ENCODE measurements at regions not wholly inside any gene's neighbourhood (a gene's known extent, or its start where the extent isn't known, plus 50 kb on each side); places are given as distances from the start of the nearest gene placed in this dataset.
"Not testable (repeated sequence)": the region's sequence is repeated elsewhere in the genome, so short reads cannot be mapped to it uniquely, and the experiment has no call there.

DNA sequence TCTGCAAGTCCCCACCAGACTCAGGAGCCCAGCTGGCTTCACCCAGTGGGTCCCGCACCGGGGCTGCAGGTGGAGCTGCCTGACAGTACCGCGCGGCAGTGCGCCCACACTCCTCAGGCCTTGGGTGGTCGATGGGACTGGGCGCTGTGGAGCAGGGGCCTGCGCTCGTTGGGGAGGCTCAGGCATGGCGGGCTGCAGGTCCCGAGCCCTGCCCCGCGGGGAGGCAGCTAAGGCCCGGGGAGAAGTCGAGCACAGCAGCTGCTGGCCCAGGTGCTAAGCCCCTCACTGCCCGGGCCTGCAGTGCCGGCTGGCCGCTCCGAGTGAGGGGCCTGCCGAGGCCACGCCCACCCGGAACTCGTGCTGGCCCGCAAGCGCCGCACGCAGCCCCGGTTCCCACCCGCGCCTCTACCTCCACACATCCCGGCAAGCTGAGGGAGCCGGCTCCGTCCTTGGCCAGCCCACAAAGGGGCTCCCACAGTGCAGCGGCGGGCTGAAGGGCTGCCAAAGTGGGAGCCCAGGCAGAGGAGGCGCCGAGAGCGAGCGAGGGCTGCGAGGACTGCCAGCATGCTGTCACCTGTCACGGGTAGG, 2021.7 kb upstream of the LRRTM1 start:
- H3K27ac ChIP-seq (ENCODE audit: low read length); DNase-seq; H3K4me1 Mint-ChIP-seq; H3K27ac Mint-ChIP-seq; H3K4me3 ChIP-seq (ENCODE audit: control insufficient read depth in 1 of 2, extremely low read depth in 1 of 2, low read length in 1 of 2); H3K36me3 Mint-ChIP-seq; CTCF ChIA-PET; POLR2A ChIA-PET; H3K27me3 ChIP-seq (replicated peaks in 1 of 2; ENCODE audit: control insufficient read depth in 2 of 2, extremely low read depth in 1 of 2, insufficient read depth in 2 of 2, low read length in 1 of 2); H3K4me3 Mint-ChIP-seq; H3K27me3 Mint-ChIP-seq; ATAC-seq (replicated peaks in 1 of 4); H3K9me3 ChIP-seq; H3K4me1 ChIP-seq (ENCODE audit: control insufficient read depth in 1 of 2, extremely low read depth in 1 of 2, insufficient read depth in 2 of 2, low read length in 2 of 2); H3K36me3 ChIP-seq (ENCODE audit: control insufficient read depth in 2 of 2, extremely low read depth in 1 of 2, insufficient read depth in 1 of 2, low read length in 1 of 2): not testable (repeated sequence)
- WGBS (ENCODE audit: insufficient coverage): 93% methylated on average over 27 of the region's 42 CpGs
- H3K9me3 Mint-ChIP-seq: peaks cover 12 to 27% (median 15%) of the 10 kb centered on the region in 3 donors

- POLR2A ChIA-PET: no interaction called here
- no peak for ATAC-seq (replicated peaks in 1 of 4)
- no peak for DNase-seq
- Histone ChIP-seq H3K36me3 (ENCODE audit: control insufficient read depth in 2 of 2, extremely low read depth in 1 of 2, insufficient read depth in 1 of 2, low read length in 1 of 2) (no peaks in the 10 kb centered on the region), H3K4me1 (ENCODE audit: control insufficient read depth in 1 of 2, extremely low read depth in 1 of 2, insufficient read depth in 2 of 2, low read length in 2 of 2) (no peaks in the 10 kb centered on the region), H3K27me3 (replicated peaks in 1 of 2; ENCODE audit: control insufficient read depth in 2 of 2, extremely low read depth in 1 of 2, insufficient read depth in 2 of 2, low read length in 1 of 2) (no peaks in the 10 kb centered on the region), H3K9me3 (no peaks in the 10 kb centered on the region), H3K4me3 (ENCODE audit: control insufficient read depth in 1 of 2, extremely low read depth in 1 of 2, low read length in 1 of 2) (no peak overlapping the region), H3K27ac (ENCODE audit: low read length) (no peak overlapping the region)
- H3K9me3 Mint-ChIP-seq: peaks cover 4 to 19% (median 17%) of the 10 kb centered on the region in 3 donors
- no peaks in the 10 kb centered on the region for H3K27me3 Mint-ChIP-seq
- H3K27ac Mint-ChIP-seq: no peak overlapping the region
- H3K4me3 Mint-ChIP-seq: no peak overlapping the region
- no peaks in the 10 kb centered on the region for H3K36me3 Mint-ChIP-seq
- H3K4me1 Mint-ChIP-seq: no peaks in the 10 kb centered on the region
- CTCF ChIA-PET: no interaction called here
- WGBS (ENCODE audit: insufficient coverage): 60% methylated on average over 1 of the region's 3 CpGs
Measured at GRCh38 chr2:82320296-82320695, 2015.7 kb upstream of the LRRTM1 start.

GRCh38 chr2:82317012-82317411, 2012.5 kb upstream of the LRRTM1 start:
- no peaks in the 10 kb centered on the region for H3K4me1 ChIP-seq (ENCODE audit: control insufficient read depth in 1 of 2, extremely low read depth in 1 of 2, insufficient read depth in 2 of 2, low read length in 2 of 2)
- CTCF ChIA-PET: no interaction called here

GRCh38 chr2:82316586-82316985, 2012.0 kb upstream of the LRRTM1 start:
- no peaks in the 10 kb centered on the region for H3K9me3 ChIP-seq
- ATAC-seq (replicated peaks in 1 of 4) (no peak), DNase-seq (no peak)
- WGBS (ENCODE audit: insufficient coverage): no CpG with 5 or more reads among the region's 1 CpG
- H3K27me3 ChIP-seq (replicated peaks in 1 of 2; ENCODE audit: control insufficient read depth in 2 of 2, extremely low read depth in 1 of 2, insufficient read depth in 2 of 2, low read length in 1 of 2): no peaks in the 10 kb centered on the region
- Mint-ChIP-seq H3K4me3 (no peak overlapping the region), H3K36me3 (no peaks in the 10 kb centered on the region), H3K9me3 (peaks cover 7 to 20% (median 14%) of the 10 kb centered on the region in 3 donors), H3K4me1 (no peaks in the 10 kb centered on the region), H3K27me3 (no peaks in the 10 kb centered on the region), H3K27ac (no peak overlapping the region)
- H3K27ac ChIP-seq (ENCODE audit: low read length): no peak overlapping the region
- no peak overlapping the region for H3K4me3 ChIP-seq (ENCODE audit: control insufficient read depth in 1 of 2, extremely low read depth in 1 of 2, low read length in 1 of 2)
- POLR2A ChIA-PET: no interaction called here
- H3K4me1 ChIP-seq (ENCODE audit: control insufficient read depth in 1 of 2, extremely low read depth in 1 of 2, insufficient read depth in 2 of 2, low read length in 2 of 2): no peaks in the 10 kb centered on the region
- H3K36me3 ChIP-seq (ENCODE audit: control insufficient read depth in 2 of 2, extremely low read depth in 1 of 2, insufficient read depth in 1 of 2, low read length in 1 of 2): no peaks in the 10 kb centered on the region
- CTCF ChIA-PET: no interaction called here

More at GRCh38 chr2:82317012-82317411, 2012.5 kb upstream of the LRRTM1 start:
- Histone ChIP-seq H3K27me3 (replicated peaks in 1 of 2; ENCODE audit: control insufficient read depth in 2 of 2, extremely low read depth in 1 of 2, insufficient read depth in 2 of 2, low read length in 1 of 2) (no peaks in the 10 kb centered on the region), H3K9me3 (no peaks in the 10 kb centered on the region), H3K27ac (ENCODE audit: low read length) (no peak overlapping the region), H3K36me3 (ENCODE audit: control insufficient read depth in 2 of 2, extremely low read depth in 1 of 2, insufficient read depth in 1 of 2, low read length in 1 of 2) (no peaks in the 10 kb centered on the region), H3K4me3 (ENCODE audit: control insufficient read depth in 1 of 2, extremely low read depth in 1 of 2, low read length in 1 of 2) (no peak overlapping the region)
- ATAC-seq (replicated peaks in 1 of 4): no peak
- 71% methylated on average over 1 of the region's 4 CpGs for WGBS (ENCODE audit: insufficient coverage)
- no peak for DNase-seq
- Mint-ChIP-seq H3K4me1 (no peaks in the 10 kb centered on the region), H3K27ac (no peak overlapping the region), H3K4me3 (no peak overlapping the region), H3K27me3 (no peaks in the 10 kb centered on the region), H3K36me3 (no peaks in the 10 kb centered on the region), H3K9me3 (peaks cover 7 to 20% (median 14%) of the 10 kb centered on the region in 3 donors)
- POLR2A ChIA-PET: no interaction called here

DNA sequence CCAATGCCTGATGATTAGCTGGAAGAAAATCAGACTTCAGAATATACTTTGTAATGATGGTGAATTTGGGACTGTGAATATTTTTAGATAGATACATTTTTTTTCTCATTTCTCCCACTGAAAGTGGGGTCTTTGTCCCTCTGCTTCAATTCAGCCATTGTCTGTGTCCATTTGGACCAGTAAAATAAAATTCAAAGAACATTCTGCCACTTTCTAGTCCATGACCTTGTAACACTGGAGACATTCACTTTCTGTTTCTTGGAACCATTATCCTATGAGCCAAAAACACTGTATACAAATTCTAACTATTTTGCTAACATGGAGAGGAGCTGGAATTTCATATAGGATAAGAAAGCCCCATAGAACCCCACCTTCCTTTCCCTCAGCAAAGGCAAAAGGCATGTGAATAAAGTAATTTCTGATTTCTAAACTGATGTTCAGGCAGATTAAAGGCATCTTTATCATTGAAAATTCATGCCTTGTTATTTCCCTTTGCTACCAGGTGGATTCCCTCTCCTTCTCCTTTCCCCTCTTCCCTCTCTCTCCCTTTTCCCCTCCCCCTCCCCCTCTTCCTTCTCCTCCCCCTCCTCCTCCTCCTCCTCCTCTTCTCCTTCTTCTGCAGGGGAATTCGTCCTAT, 2010.4 kb upstream of the LRRTM1 start:
- CTCF ChIA-PET: interaction anchor here in 1 of 2 donors (0.6 kb wide), 1 partner anchor 177 kb away, joined by 3 read pairs; no protein-coding TSS in a partner anchor
- no CpG with 5 or more reads among the region's 1 CpG for WGBS (ENCODE audit: insufficient coverage)
- no peaks in the 10 kb centered on the region for H3K4me1 ChIP-seq (ENCODE audit: control insufficient read depth in 1 of 2, extremely low read depth in 1 of 2, insufficient read depth in 2 of 2, low read length in 2 of 2)

DNA sequence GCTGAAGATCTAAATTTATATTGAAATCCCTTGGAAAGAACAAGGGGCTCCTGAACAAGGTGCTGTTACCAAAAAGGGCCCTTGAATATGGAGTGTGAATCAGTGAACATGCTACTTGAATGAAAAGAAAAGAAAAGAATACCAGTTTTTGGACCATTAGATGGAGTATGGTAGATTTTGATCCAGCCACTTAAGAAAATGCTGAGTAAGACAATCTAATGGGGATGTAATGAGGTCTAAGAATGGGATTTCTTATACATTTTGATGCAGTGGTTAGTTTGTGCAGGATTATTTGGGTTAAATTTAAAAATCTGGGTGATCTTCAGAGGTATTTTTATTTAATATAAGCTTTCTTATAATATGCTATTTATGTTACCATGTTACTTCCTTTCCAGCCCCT, 2003.0 kb upstream of the LRRTM1 start:
- Mint-ChIP-seq H3K27me3 (no peaks in the 10 kb centered on the region), H3K27ac (no peak overlapping the region), H3K4me3 (no peak overlapping the region), H3K9me3 (peaks cover 0 to 28% (median 23%) of the 10 kb centered on the region in 3 donors), H3K36me3 (no peaks in the 10 kb centered on the region), H3K4me1 (no peaks in the 10 kb centered on the region)
- Histone ChIP-seq H3K4me3 (ENCODE audit: control insufficient read depth in 1 of 2, extremely low read depth in 1 of 2, low read length in 1 of 2) (no peak overlapping the region), H3K9me3 (no peaks in the 10 kb centered on the region), H3K27me3 (replicated peaks in 1 of 2; ENCODE audit: control insufficient read depth in 2 of 2, extremely low read depth in 1 of 2, insufficient read depth in 2 of 2, low read length in 1 of 2) (no peaks in the 10 kb centered on the region), H3K36me3 (ENCODE audit: control insufficient read depth in 2 of 2, extremely low read depth in 1 of 2, insufficient read depth in 1 of 2, low read length in 1 of 2) (no peaks in the 10 kb centered on the region), H3K4me1 (ENCODE audit: control insufficient read depth in 1 of 2, extremely low read depth in 1 of 2, insufficient read depth in 2 of 2, low read length in 2 of 2) (no peaks in the 10 kb centered on the region), H3K27ac (ENCODE audit: low read length) (no peak overlapping the region)
- ATAC-seq (replicated peaks in 1 of 4) (no peak), DNase-seq (no peak)
- POLR2A ChIA-PET: no interaction called here
- CTCF ChIA-PET: no interaction called here

More for the DNA sequence above, 2010.4 kb upstream of the LRRTM1 start:
- Mint-ChIP-seq H3K27ac (no peak overlapping the region), H3K36me3 (no peaks in the 10 kb centered on the region), H3K27me3 (no peaks in the 10 kb centered on the region), H3K4me3 (no peak overlapping the region), H3K4me1 (no peaks in the 10 kb centered on the region), H3K9me3 (peaks cover 5 to 14% (median 14%) of the 10 kb centered on the region in 3 donors)
- Histone ChIP-seq H3K36me3 (ENCODE audit: control insufficient read depth in 2 of 2, extremely low read depth in 1 of 2, insufficient read depth in 1 of 2, low read length in 1 of 2) (no peaks in the 10 kb centered on the region), H3K27me3 (replicated peaks in 1 of 2; ENCODE audit: control insufficient read depth in 2 of 2, extremely low read depth in 1 of 2, insufficient read depth in 2 of 2, low read length in 1 of 2) (no peaks in the 10 kb centered on the region), H3K4me3 (ENCODE audit: control insufficient read depth in 1 of 2, extremely low read depth in 1 of 2, low read length in 1 of 2) (no peak overlapping the region), H3K9me3 (no peaks in the 10 kb centered on the region), H3K27ac (ENCODE audit: low read length) (no peak overlapping the region)
- ATAC-seq (replicated peaks in 1 of 4) (no peak), DNase-seq (no peak)
- POLR2A ChIA-PET: no interaction called here
